ENCODE measurements at regions not wholly inside any gene's neighbourhood (a gene's known extent, or its start where the extent isn't known, plus 50 kb on each side); places are given as distances from the start of the nearest gene placed in this dataset.

DNA sequence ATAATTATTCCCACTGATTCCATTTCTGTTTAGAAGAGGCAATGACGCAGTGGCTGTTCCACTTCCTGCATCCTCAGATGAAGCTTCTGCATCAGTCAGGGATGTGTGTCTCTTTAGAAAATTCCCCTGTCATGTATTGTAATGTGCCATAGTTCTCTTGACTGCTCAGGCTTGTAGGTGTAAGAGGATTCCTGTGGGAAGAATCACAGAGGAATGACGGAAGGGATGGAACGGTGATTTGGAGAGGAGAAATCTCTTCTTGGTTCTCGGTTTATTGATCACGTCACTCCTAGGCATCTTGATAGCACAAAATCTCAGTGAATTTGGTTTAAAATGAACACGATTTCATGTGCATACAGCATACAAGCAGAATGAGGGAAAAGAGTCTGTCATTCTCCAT is 69.8 kb upstream of the PRKCQ start:
- TF ChIP-seq, protein P1, sequence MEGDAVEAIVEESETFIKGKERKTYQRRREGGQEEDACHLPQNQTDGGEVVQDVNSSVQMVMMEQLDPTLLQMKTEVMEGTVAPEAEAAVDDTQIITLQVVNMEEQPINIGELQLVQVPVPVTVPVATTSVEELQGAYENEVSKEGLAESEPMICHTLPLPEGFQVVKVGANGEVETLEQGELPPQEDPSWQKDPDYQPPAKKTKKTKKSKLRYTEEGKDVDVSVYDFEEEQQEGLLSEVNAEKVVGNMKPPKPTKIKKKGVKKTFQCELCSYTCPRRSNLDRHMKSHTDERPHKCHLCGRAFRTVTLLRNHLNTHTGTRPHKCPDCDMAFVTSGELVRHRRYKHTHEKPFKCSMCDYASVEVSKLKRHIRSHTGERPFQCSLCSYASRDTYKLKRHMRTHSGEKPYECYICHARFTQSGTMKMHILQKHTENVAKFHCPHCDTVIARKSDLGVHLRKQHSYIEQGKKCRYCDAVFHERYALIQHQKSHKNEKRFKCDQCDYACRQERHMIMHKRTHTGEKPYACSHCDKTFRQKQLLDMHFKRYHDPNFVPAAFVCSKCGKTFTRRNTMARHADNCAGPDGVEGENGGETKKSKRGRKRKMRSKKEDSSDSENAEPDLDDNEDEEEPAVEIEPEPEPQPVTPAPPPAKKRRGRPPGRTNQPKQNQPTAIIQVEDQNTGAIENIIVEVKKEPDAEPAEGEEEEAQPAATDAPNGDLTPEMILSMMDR (IDR thresholded peaks at IDR 0.05), result no peak
- no peak for TF ChIP-seq POLR2A (IDR thresholded peaks at IDR 0.05)

All from esophagus squamous epithelium (tissue), 4 donors.